K562 (cell line): ENCODE measurements at regions not wholly inside any gene's neighbourhood (a gene's known extent, or its start where the extent isn't known, plus 50 kb on each side); places are given as distances from the start of the nearest gene placed in this dataset.

ENCODE experiments used
- ATAC-seq: fragments of 200-7000 bp; cut with Tn5 transposase; 3 replicates; pipeline ENCODE4 v1.9.1; 2020; ENCODE audit warnings: moderate library complexity
- BruUV-seq: library from RNA; stranded (reverse); fragments of 400-500 nt; replicated peaks from 2 replicates; lab custom pipeline; 2021; lab: Mats Ljungman, UMichigan
- CTCF ChIA-PET: fragments of 300-600 bp; formaldehyde crosslinking; extraction: SDS; loops from one replicate; lab custom pipeline; 2021; ENCODE audit warnings: low intra/inter-chr PET ratio; lab: Yijun Ruan, JAX
- POLR2A ChIA-PET: fragments of 300-600, 350-650 bp; sonication (Branson Sonifier 250); formaldehyde crosslinking; extraction: SDS; loops from one replicate; lab custom pipeline; 2021; ENCODE audit warnings: antibody characterized with exemption, inconsistent platforms; lab: Yijun Ruan, JAX
- DNase-seq, 4 experiments: peaks; one replicate each; pipeline versions ENCODE4 v3.0.0 to v3.0.0-alpha.2; 2011 to 2018; ENCODE audit warnings: low spot score in 3 of 4, mixed read lengths in 3 of 4; ENCODE audit errors: extremely low read depth in 1 of 4
- FAIRE-seq: peaks from 2 replicates; lab custom pipeline; 2011; peaks lifted over from hg19 to GRCh38; lab: Jason Lieb, UNC
- H2AFZ ChIP-seq: 2 replicates; pipeline ENCODE4 v1.6.0; 2011; ENCODE audit warnings: low read depth, low read length, control low read depth, inconsistent platforms
- H3K27ac ChIP-seq: fragments of 200-600 bp; 3 replicates; pipeline ENCODE4 v1.8.0; 2011; ENCODE audit warnings: low read depth, mild to moderate bottlenecking, control low read depth, inconsistent platforms, low read length, moderate library complexity, mixed read lengths; ENCODE audit errors: extremely low read depth
- H3K27me3 ChIP-seq, 2 experiments: fragments of 300-600 bp in 1 of 2; 2 replicates in 1 of 2; 3 replicates in 1 of 2; pipeline versions ENCODE4 v1.6.0 to v1.8.0; 2011; ENCODE audit warnings: inconsistent platforms in 2 of 2, low read length in 2 of 2, mild to moderate bottlenecking in 1 of 2, mixed read lengths in 1 of 2, moderate library complexity in 1 of 2; ENCODE audit not compliant: control insufficient read depth in 2 of 2, insufficient read depth in 2 of 2
- H3K36me3 ChIP-seq: fragments of 300-600 bp; 3 replicates; pipeline ENCODE4 v1.8.0; 2011; ENCODE audit warnings: mild to moderate bottlenecking, low read length, inconsistent platforms; ENCODE audit not compliant: control insufficient read depth, insufficient read depth
- H3K4me1 ChIP-seq, 2 experiments: fragments of 200-600 bp in 1 of 2; replicated peaks in 1 of 2; 2 replicates in 1 of 2; 3 replicates in 1 of 2; pipeline versions ENCODE4 v1.5.1 to v1.8.0; 2011; ENCODE audit warnings: inconsistent platforms in 2 of 2, low read length in 2 of 2, mild to moderate bottlenecking in 1 of 2, mixed read lengths in 1 of 2, moderate library complexity in 1 of 2; ENCODE audit not compliant: control insufficient read depth in 2 of 2, insufficient read depth in 2 of 2
- H3K4me2 ChIP-seq: 2 replicates; pipeline ENCODE4 v1.6.1; 2011; ENCODE audit warnings: low read length, control low read depth, inconsistent platforms, mixed read lengths; ENCODE audit not compliant: insufficient read depth
- H3K4me3 ChIP-seq: fragments of 200-600 bp; sonication (generic), shearing (Covaris generic); 2 replicates; pipeline ENCODE4 v1.5.1; 2016; ENCODE audit warnings: control low read depth, inconsistent platforms
- H3K79me2 ChIP-seq: fragments of 200-600 bp; 3 replicates; pipeline ENCODE4 v1.8.0; 2011; ENCODE audit warnings: low read length, inconsistent platforms; ENCODE audit not compliant: control insufficient read depth, insufficient read depth
- H3K9ac ChIP-seq, 2 experiments: 2 replicates each; pipeline versions ENCODE4 v1.6.0 to v1.6.1; 2011; ENCODE audit warnings: low read depth in 2 of 2, low read length in 2 of 2, control low read depth in 1 of 2, inconsistent platforms in 1 of 2, mild to moderate bottlenecking in 1 of 2, mixed read lengths in 1 of 2; ENCODE audit not compliant: insufficient read depth in 1 of 2
- H3K9me1 ChIP-seq: one replicate; pipeline ENCODE4 v1.6.0; 2011; ENCODE audit warnings: inconsistent platforms, mild to moderate bottlenecking, low read length, moderate library complexity; ENCODE audit not compliant: control insufficient read depth, insufficient read depth
- H3K9me3 ChIP-seq: replicated peaks from 2 replicates; pipeline ENCODE4 v1.5.1; 2011; ENCODE audit warnings: low read depth, low read length, inconsistent platforms; ENCODE audit not compliant: control insufficient read depth, insufficient read depth
- H4K20me1 ChIP-seq: replicated peaks from 2 replicates; pipeline ENCODE4 v1.6.1; 2011; ENCODE audit warnings: low read length, inconsistent platforms, mixed read lengths; ENCODE audit not compliant: control insufficient read depth, insufficient read depth
- HLTF ChIP-seq: fragments of 450-650 bp; IDR thresholded peaks from 2 replicates; pipeline ENCODE4 v1.6.1; 2016
- KAT8 ChIP-seq: fragments of 450-650 bp; IDR thresholded peaks from 2 replicates; pipeline ENCODE4 v1.6.1; 2016; ENCODE audit warnings: low read depth, mild to moderate bottlenecking
- LCOR ChIP-seq: sonication (generic); formaldehyde crosslinking; IDR thresholded peaks from 2 replicates; pipeline ENCODE4 v1.8.0; 2022; ENCODE audit warnings: mild to moderate bottlenecking, missing genetic modification reagents
- NFIX ChIP-seq: fragments of 250-450 bp; sonication (Bioruptor Pico); IDR thresholded peaks from 2 replicates; pipeline ENCODE4 v1.4.0; 2020; ENCODE audit warnings: low read depth, mild to moderate bottlenecking, moderate library complexity
- RBM34 ChIP-seq: fragments of 200-400 bp; formaldehyde crosslinking; IDR thresholded peaks from 2 replicates; pipeline ENCODE4 v1.6.1; 2018; ENCODE audit warnings: low read length, borderline replicate concordance; ENCODE audit not compliant: insufficient read depth
- SIN3A ChIP-seq, 2 experiments: fragments of 150-350 bp in 1 of 2; IDR thresholded peaks; 2 replicates each; pipeline ENCODE4 v1.6.1; 2011 to 2016; ENCODE audit warnings: borderline replicate concordance in 2 of 2, low read depth in 2 of 2, low read length in 2 of 2, mild to moderate bottlenecking in 2 of 2, moderate library complexity in 2 of 2; ENCODE audit not compliant: control insufficient read depth in 1 of 2
- SREBF1 ChIP-seq: fragments of 150-350 bp; IDR thresholded peaks from 2 replicates; pipeline ENCODE4 v1.6.1; 2014; ENCODE audit warnings: antibody characterized with exemption, low read depth, low read length, borderline replicate concordance
- ZNF444 ChIP-seq: fragments of 250-450 bp; sonication (Bioruptor Pico); IDR thresholded peaks from 2 replicates; pipeline ENCODE4 v1.4.0; 2020; ENCODE audit warnings: mild to moderate bottlenecking, moderate library complexity
- WGBS: fragments of 100-300 bp; shearing (Covaris generic); methylation state at CpG from one replicate; pipeline ENCODE4 v1.1.6; 2016; ENCODE audit warnings: low coverage, mixed read lengths; ENCODE audit not compliant: insufficient coverage; ENCODE audit errors: missing lambda C conversion rate; 5-methylcytosine and 5-hydroxymethylcytosine counted together
- in situ Hi-C: fragments of 300-500 bp; cut with MboI; formaldehyde crosslinking; loops from 4 replicates; pipeline ENCODE4 v1.15.0; 2018; ENCODE audit warnings: inconsistent platforms, mixed read lengths
- intact Hi-C: fragments of 100-400 bp; cut with micrococcal nuclease; formaldehyde crosslinking; loops from 2 replicates; pipeline ENCODE4 v1.14.2; 2022
- TF ChIP-seq, protein P1 (sequence below): IDR thresholded peaks from 2 replicates; pipeline ENCODE4 v1.6.1; 2011; ENCODE audit not compliant: insufficient read length; ENCODE audit errors: extremely low read depth
- TF ChIP-seq, protein P2 (sequence below): fragments of 450-650 bp; IDR thresholded peaks from 2 replicates; pipeline ENCODE4 v1.6.1; 2017; ENCODE audit warnings: mild to moderate bottlenecking, moderate library complexity

DNA sequence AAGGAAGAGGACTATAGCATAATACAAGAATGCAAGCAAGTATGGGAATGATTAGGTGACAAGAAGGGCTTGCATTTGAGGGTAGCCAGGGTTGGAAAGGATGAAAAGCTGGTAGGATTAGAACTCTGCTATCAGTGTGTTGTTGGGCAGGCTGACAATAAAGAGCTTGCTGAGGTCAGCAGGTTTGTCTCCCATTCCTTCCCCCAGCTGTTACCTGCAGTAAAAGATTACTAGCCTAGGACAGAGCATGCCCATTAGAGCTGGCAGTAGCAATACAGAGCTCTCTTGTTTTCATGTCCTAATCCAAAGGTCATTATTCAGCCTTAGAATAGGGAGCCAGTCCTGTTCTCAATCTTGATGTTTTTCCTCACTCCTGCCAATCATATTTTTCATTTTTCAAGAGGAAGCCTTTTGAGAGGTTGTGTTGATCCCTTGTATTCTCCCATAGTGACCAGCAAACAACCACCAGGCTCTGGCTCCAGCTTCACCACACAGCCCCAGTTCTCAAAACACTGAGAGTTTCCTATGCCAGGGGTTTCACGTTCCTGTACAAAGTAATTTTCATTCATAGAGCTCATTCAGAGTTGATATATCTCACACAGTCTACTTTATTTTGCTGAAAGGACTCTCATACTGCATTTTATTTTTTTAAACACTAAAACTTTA is 71.7 kb downstream of the OR2K2 start:
- Histone ChIP-seq H3K4me3 (no peak overlapping the region), H3K9me1 (no peaks in the 10 kb centered on the region), H2AFZ (no peak overlapping the region), H3K36me3 (no peaks in the 10 kb centered on the region), H3K79me2 (no peaks in the 10 kb centered on the region), H3K4me2 (no peak overlapping the region), H3K9me3 (no peaks in the 10 kb centered on the region), H3K27ac (no peak overlapping the region), H3K4me1 (no peaks in the 10 kb centered on the region), H4K20me1 (no peaks in the 10 kb centered on the region), H3K27me3 (no peaks in the 10 kb centered on the region), H3K9ac (no peak overlapping the region)
- 9% methylated on average over 1 of the region's 1 CpG for WGBS
- in situ Hi-C loops, result no loop called here
- CTCF ChIA-PET, result no interaction called here
- no TSS peak for BruUV-seq
- no peak for FAIRE-seq
- intact Hi-C loops, result no loop called here
- DNase-seq, result no peak
- TF ChIP-seq, protein P1, sequence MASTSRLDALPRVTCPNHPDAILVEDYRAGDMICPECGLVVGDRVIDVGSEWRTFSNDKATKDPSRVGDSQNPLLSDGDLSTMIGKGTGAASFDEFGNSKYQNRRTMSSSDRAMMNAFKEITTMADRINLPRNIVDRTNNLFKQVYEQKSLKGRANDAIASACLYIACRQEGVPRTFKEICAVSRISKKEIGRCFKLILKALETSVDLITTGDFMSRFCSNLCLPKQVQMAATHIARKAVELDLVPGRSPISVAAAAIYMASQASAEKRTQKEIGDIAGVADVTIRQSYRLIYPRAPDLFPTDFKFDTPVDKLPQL, result no peak
- TF ChIP-seq SREBF1, result no peak
- TF ChIP-seq KAT8, result no peak
- no peak for TF ChIP-seq NFIX (CRISPR knock-in tag)
- TF ChIP-seq RBM34, result no peak
- no peak for TF ChIP-seq ZNF444 (CRISPR knock-in tag)
- TF ChIP-seq SIN3A (IDR thresholded peaks at IDR 0.05; ENCODE audit: borderline replicate concordance in 2 of 2, control insufficient read depth in 1 of 2, low read depth in 2 of 2, low read length in 2 of 2), result no peak
- TF ChIP-seq, protein P2, sequence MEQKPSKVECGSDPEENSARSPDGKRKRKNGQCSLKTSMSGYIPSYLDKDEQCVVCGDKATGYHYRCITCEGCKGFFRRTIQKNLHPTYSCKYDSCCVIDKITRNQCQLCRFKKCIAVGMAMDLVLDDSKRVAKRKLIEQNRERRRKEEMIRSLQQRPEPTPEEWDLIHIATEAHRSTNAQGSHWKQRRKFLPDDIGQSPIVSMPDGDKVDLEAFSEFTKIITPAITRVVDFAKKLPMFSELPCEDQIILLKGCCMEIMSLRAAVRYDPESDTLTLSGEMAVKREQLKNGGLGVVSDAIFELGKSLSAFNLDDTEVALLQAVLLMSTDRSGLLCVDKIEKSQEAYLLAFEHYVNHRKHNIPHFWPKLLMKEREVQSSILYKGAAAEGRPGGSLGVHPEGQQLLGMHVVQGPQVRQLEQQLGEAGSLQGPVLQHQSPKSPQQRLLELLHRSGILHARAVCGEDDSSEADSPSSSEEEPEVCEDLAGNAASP, result no peak
- TF ChIP-seq LCOR, result no peak
- no peak for TF ChIP-seq HLTF
- no peak for ATAC-seq
- POLR2A ChIA-PET, result no interaction called here
